Keratinocyte (primary cell): ENCODE measurements at regions not wholly inside any gene's neighbourhood (a gene's known extent, or its start where the extent isn't known, plus 50 kb on each side); places are given as distances from the start of the nearest gene placed in this dataset.
"Not testable (repeated sequence)": the region's sequence is repeated elsewhere in the genome, so short reads cannot be mapped to it uniquely, and the experiment has no call there.

Source experiments
- DNase-seq: peaks from one replicate; pipeline ENCODE4 v3.0.0-alpha.2; 2011; ENCODE audit warnings: low read depth, missing footprints, low spot score
- FAIRE-seq: peaks from 2 replicates; lab custom pipeline; 2011; peaks lifted over from hg19 to GRCh38; lab: Jason Lieb, UNC
- H2AFZ ChIP-seq: 2 replicates; pipeline ENCODE4 v1.6.0; 2012; ENCODE audit warnings: low read length, control low read depth, inconsistent platforms; ENCODE audit not compliant: control insufficient read depth
- H3K27ac ChIP-seq: 2 replicates; pipeline ENCODE4 v1.5.1; 2011; ENCODE audit warnings: low read length; ENCODE audit not compliant: control insufficient read depth, insufficient read depth
- H3K27me3 ChIP-seq: 3 replicates; pipeline ENCODE4 v1.6.0; 2011; ENCODE audit warnings: low read length; ENCODE audit not compliant: control insufficient read depth, insufficient read depth; ENCODE audit errors: extremely low read depth
- H3K36me3 ChIP-seq, 2 experiments: 2 replicates in 1 of 2; 3 replicates in 1 of 2; pipeline ENCODE4 v1.5.1; 2011; ENCODE audit warnings: low read length in 2 of 2, mild to moderate bottlenecking in 1 of 2; ENCODE audit not compliant: control insufficient read depth in 2 of 2, insufficient read depth in 2 of 2; ENCODE audit errors: extremely low read depth in 1 of 2
- H3K4me1 ChIP-seq: 3 replicates; pipeline ENCODE4 v1.5.1; 2011; ENCODE audit warnings: low read length; ENCODE audit not compliant: control insufficient read depth, insufficient read depth; ENCODE audit errors: extremely low read depth
- H3K4me2 ChIP-seq: 3 replicates; pipeline ENCODE4 v1.6.0; 2011; ENCODE audit warnings: low read depth, low read length; ENCODE audit not compliant: control insufficient read depth, insufficient read depth; ENCODE audit errors: extremely low read depth
- H3K4me3 ChIP-seq, 3 experiments: fragments of 200-600 bp in 1 of 3; sonication (generic) in 1 of 3; 2 replicates in 2 of 3; 3 replicates in 1 of 3; pipeline ENCODE4 v1.5.1; 2011 to 2016; ENCODE audit warnings: low read length in 3 of 3, mild to moderate bottlenecking in 3 of 3, control low read depth in 2 of 3, inconsistent platforms in 1 of 3, low read depth in 1 of 3, mixed read lengths in 1 of 3, mixed run types in 1 of 3, moderate library complexity in 1 of 3; ENCODE audit not compliant: control insufficient read depth in 2 of 3, insufficient read depth in 2 of 3; ENCODE audit errors: extremely low read depth in 1 of 3
- H3K79me2 ChIP-seq: 2 replicates; pipeline ENCODE4 v1.6.0; 2012; ENCODE audit warnings: low read length; ENCODE audit not compliant: control insufficient read depth, insufficient read depth
- H3K9ac ChIP-seq: 3 replicates; pipeline ENCODE4 v1.6.0; 2011; ENCODE audit warnings: low read length; ENCODE audit not compliant: control insufficient read depth, insufficient read depth; ENCODE audit errors: extremely low read depth
- H3K9me1 ChIP-seq: 3 replicates; pipeline ENCODE4 v1.6.0; 2011; ENCODE audit warnings: low read length; ENCODE audit not compliant: control insufficient read depth, insufficient read depth; ENCODE audit errors: extremely low read depth
- H3K9me3 ChIP-seq: 2 replicates; pipeline ENCODE4 v1.5.1; 2012; ENCODE audit warnings: low read depth, low read length; ENCODE audit not compliant: control insufficient read depth
- H4K20me1 ChIP-seq: 3 replicates; pipeline ENCODE4 v1.6.0; 2011; ENCODE audit warnings: low read length; ENCODE audit not compliant: control insufficient read depth, insufficient read depth; ENCODE audit errors: extremely low read depth
- EZH2 ChIP-seq: IDR thresholded peaks from one replicate; pipeline ENCODE4 v1.6.1; 2012; ENCODE audit warnings: inconsistent platforms, mild to moderate bottlenecking, low read length, moderate library complexity
- dilution Hi-C: fragments of 300-500 bp; cut with MboI; formaldehyde crosslinking; loops from one replicate; pipeline ENCODE4 v1.7.0; 2020; ENCODE audit warnings: low sequenced_read_pairs; ENCODE audit not compliant: extremely low pct_ligation_motif_present
- TF ChIP-seq, protein P1 (sequence below), 3 experiments: IDR thresholded peaks in 1 of 3; conservative IDR thresholded peaks in 1 of 3; optimal IDR thresholded peaks in 1 of 3; 2 replicates in 2 of 3; 3 replicates in 1 of 3; pipeline versions ENCODE3 to v1.5.1; 2011; ENCODE audit warnings: low read length in 3 of 3, mild to moderate bottlenecking in 3 of 3, moderate library complexity in 2 of 3, control low read depth in 1 of 3, inconsistent platforms in 1 of 3; ENCODE audit not compliant: insufficient read depth in 2 of 3; ENCODE audit errors: extremely low read depth in 1 of 3

- no peaks in the 10 kb centered on the region for H3K27me3 ChIP-seq
- DNase-seq (no peak), FAIRE-seq (no peak)
- H4K20me1 ChIP-seq = no peaks in the 10 kb centered on the region
- dilution Hi-C loops = no loop called here
- no peaks in the 10 kb centered on the region for H3K9me3 ChIP-seq
- H3K27ac ChIP-seq = no peak overlapping the region
- H3K4me1 ChIP-seq = no peaks in the 10 kb centered on the region
- H2AFZ ChIP-seq = no peak overlapping the region
- no peak for TF ChIP-seq EZH2
- TF ChIP-seq, protein P1, sequence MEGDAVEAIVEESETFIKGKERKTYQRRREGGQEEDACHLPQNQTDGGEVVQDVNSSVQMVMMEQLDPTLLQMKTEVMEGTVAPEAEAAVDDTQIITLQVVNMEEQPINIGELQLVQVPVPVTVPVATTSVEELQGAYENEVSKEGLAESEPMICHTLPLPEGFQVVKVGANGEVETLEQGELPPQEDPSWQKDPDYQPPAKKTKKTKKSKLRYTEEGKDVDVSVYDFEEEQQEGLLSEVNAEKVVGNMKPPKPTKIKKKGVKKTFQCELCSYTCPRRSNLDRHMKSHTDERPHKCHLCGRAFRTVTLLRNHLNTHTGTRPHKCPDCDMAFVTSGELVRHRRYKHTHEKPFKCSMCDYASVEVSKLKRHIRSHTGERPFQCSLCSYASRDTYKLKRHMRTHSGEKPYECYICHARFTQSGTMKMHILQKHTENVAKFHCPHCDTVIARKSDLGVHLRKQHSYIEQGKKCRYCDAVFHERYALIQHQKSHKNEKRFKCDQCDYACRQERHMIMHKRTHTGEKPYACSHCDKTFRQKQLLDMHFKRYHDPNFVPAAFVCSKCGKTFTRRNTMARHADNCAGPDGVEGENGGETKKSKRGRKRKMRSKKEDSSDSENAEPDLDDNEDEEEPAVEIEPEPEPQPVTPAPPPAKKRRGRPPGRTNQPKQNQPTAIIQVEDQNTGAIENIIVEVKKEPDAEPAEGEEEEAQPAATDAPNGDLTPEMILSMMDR (optimal IDR thresholded peaks at IDR 0.05 in 1 of 3, IDR thresholded peaks at IDR 0.05 in 1 of 3, conservative IDR thresholded peaks at IDR 0.05 in 1 of 3; ENCODE audit: extremely low read depth in 1 of 3, insufficient read depth in 2 of 3, low read length in 3 of 3) = no peak
- H3K36me3 ChIP-seq = no peaks in the 10 kb centered on the region
- H3K9me1 ChIP-seq = no peaks in the 10 kb centered on the region
- H3K9ac ChIP-seq = no peak overlapping the region
- no peak overlapping the region for H3K4me2 ChIP-seq
- H3K79me2 ChIP-seq = no peaks in the 10 kb centered on the region
- H3K4me3 ChIP-seq = no peak overlapping the region
These were observed 961.7 kb upstream of the COX7C start for GRCh38 chr5:85656050-85656449.

GRCh38 chr5:85657328-85657727 lies 960.4 kb upstream of the COX7C start:
- H3K4me3 ChIP-seq, H4K20me1 ChIP-seq, H3K9me1 ChIP-seq, H2AFZ ChIP-seq, H3K4me1 ChIP-seq, H3K9me3 ChIP-seq, FAIRE-seq, H3K36me3 ChIP-seq, H3K27me3 ChIP-seq, DNase-seq, H3K79me2 ChIP-seq, H3K9ac ChIP-seq, H3K4me2 ChIP-seq, dilution Hi-C loops, H3K27ac ChIP-seq: not testable (repeated sequence)

DNA sequence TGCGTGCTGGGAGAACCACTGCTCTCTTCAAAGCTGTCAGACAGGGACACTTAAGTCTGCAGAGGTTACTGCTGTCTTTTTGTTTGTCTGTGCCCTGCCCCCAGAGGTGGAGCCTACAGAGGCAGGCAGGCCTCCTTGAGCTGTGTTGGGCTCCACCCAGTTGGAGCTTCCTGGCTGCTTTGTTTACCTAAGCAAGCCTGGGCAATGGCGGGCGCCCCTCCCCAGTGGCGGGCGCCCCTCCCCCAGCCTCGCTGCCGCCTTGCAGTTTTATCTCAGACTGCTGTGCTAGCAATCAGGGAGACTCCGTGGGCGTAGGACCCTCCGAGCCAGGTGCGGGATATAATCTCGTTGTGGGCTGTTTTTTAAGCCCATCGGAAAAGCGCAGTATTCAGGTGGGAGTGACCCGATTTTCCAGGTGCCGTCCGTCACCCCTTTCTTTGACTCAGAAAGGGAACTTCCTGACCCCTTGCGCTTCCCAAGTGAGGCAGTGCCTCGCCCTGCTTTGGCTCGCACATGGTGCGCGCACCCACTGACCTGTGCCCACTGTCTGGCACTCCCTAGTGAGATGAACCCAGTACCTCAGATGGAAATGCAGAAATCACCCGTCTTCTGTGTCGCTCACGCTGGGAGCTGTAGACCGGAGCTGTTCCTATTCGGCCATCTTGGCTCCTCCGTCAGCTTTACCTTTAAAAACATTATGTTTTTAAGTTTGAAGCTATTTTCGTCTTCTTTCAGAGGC lies 954.6 kb upstream of the COX7C start:
- H3K9me1 ChIP-seq, H3K27me3 ChIP-seq, DNase-seq, H3K4me3 ChIP-seq, dilution Hi-C loops, FAIRE-seq, H3K9ac ChIP-seq, H3K36me3 ChIP-seq, H3K79me2 ChIP-seq, H3K27ac ChIP-seq, H4K20me1 ChIP-seq, H3K4me2 ChIP-seq, H2AFZ ChIP-seq, H3K9me3 ChIP-seq, H3K4me1 ChIP-seq: not testable (repeated sequence)
